ENCODE measurements at regions not wholly inside any gene's neighbourhood (a gene's known extent, or its start where the extent isn't known, plus 50 kb on each side); places are given as distances from the start of the nearest gene placed in this dataset.

- no peak for TF ChIP-seq EZH2 (IDR thresholded peaks at IDR 0.05; ENCODE audit: low read depth)
- TF ChIP-seq CTCF (conservative IDR thresholded peaks at IDR 0.05) = no peak
- POLR2A ChIA-PET (ENCODE audit: unreplicated experiment) = no interaction called here
Measured at GRCh38 chr11:115065314-115065713, 387.0 kb downstream of the NXPE2 start.

GRCh38 chr11:115065830-115066664, 387.7 kb downstream of the NXPE2 start:
- ChIA-PET CTCF (interaction anchor here (0.5 kb wide), 1 partner anchor 1153 kb away, joined by 4 read pairs; no protein-coding TSS in a partner anchor), POLR2A (ENCODE audit: unreplicated experiment) (no interaction called here)
- no peak overlapping the region for H2AFZ ChIP-seq
- intact Hi-C loops (cut with micrococcal nuclease; ENCODE audit: unreplicated experiment) = no loop called here
- no peak overlapping the region for H3K27ac ChIP-seq
- H3K27me3 ChIP-seq (ENCODE audit: insufficient read depth, low read depth) = peaks cover 40% of the 10 kb centered on the region
- H4K20me1 ChIP-seq (ENCODE audit: insufficient read depth) = no peaks in the 10 kb centered on the region
- DNase-seq = no peak
- BruUV-seq (replicated peaks) = no TSS peak
- H3K9me2 ChIP-seq (ENCODE audit: insufficient read depth) = no peaks in the 10 kb centered on the region
- H3K36me3 ChIP-seq (ENCODE audit: low read depth) = no peaks in the 10 kb centered on the region
- H3K4me1 ChIP-seq (replicated peaks; ENCODE audit: insufficient read depth) = no peaks in the 10 kb centered on the region
- no peaks in the 10 kb centered on the region for H3K79me2 ChIP-seq (ENCODE audit: low read depth)
- H3K9me3 ChIP-seq (ENCODE audit: insufficient read depth, low read depth) = no peaks in the 10 kb centered on the region; the same call in 1 of the 2 replicates
- H3K4me2 ChIP-seq = no peak overlapping the region
- TF ChIP-seq EZH2 (IDR thresholded peaks at IDR 0.05; ENCODE audit: low read depth) (no peak), CTCF (conservative IDR thresholded peaks at IDR 0.05) (no peak)
- no peaks in the 10 kb centered on the region for H3F3A ChIP-seq (ENCODE audit: insufficient read depth, low read depth)
- H3K4me3 ChIP-seq = no peak overlapping the region

More at GRCh38 chr11:115065314-115065713, 387.0 kb downstream of the NXPE2 start:
- Histone ChIP-seq H3K27ac (no peak overlapping the region), H3K4me2 (no peak overlapping the region), H2AFZ (no peak overlapping the region), H3K27me3 (ENCODE audit: insufficient read depth, low read depth) (peaks cover 33% of the 10 kb centered on the region), H3F3A (ENCODE audit: insufficient read depth, low read depth) (no peaks in the 10 kb centered on the region), H3K79me2 (ENCODE audit: low read depth) (no peaks in the 10 kb centered on the region), H3K4me3 (no peak overlapping the region), H3K4me1 (replicated peaks; ENCODE audit: insufficient read depth) (no peaks in the 10 kb centered on the region), H3K9me3 (ENCODE audit: insufficient read depth, low read depth) (no peaks in the 10 kb centered on the region; the same call in 1 of the 2 replicates), H3K36me3 (ENCODE audit: low read depth) (no peaks in the 10 kb centered on the region), H3K9me2 (ENCODE audit: insufficient read depth) (no peaks in the 10 kb centered on the region), H4K20me1 (ENCODE audit: insufficient read depth) (no peaks in the 10 kb centered on the region)
- no TSS peak for BruUV-seq (replicated peaks)
- no peak for DNase-seq
- intact Hi-C loops (cut with micrococcal nuclease; ENCODE audit: unreplicated experiment) = no loop called here
- CTCF ChIA-PET = no interaction called here

GRCh38 chr11:115067471-115067870, 389.1 kb downstream of the NXPE2 start:
- H3K79me2 ChIP-seq (ENCODE audit: low read depth) = no peaks in the 10 kb centered on the region
- intact Hi-C loops (cut with micrococcal nuclease; ENCODE audit: unreplicated experiment) = no loop called here
- H3K27ac ChIP-seq = no peak overlapping the region
- no peaks in the 10 kb centered on the region for H3K9me2 ChIP-seq (ENCODE audit: insufficient read depth)
- no TSS peak for BruUV-seq (replicated peaks)
- POLR2A ChIA-PET (ENCODE audit: unreplicated experiment) = no interaction called here
- H3K36me3 ChIP-seq (ENCODE audit: low read depth) = no peaks in the 10 kb centered on the region
- H3K4me2 ChIP-seq = no peak overlapping the region
- no peak overlapping the region for H3K4me3 ChIP-seq
- no peaks in the 10 kb centered on the region for H3F3A ChIP-seq (ENCODE audit: insufficient read depth, low read depth)
- no peaks in the 10 kb centered on the region for H3K4me1 ChIP-seq (replicated peaks; ENCODE audit: insufficient read depth)
- H3K9me3 ChIP-seq (ENCODE audit: insufficient read depth, low read depth) = no peaks in the 10 kb centered on the region; the same call in 1 of the 2 replicates
- no peak overlapping the region for H2AFZ ChIP-seq
- CTCF ChIA-PET = no interaction called here
- TF ChIP-seq EZH2 (IDR thresholded peaks at IDR 0.05; ENCODE audit: low read depth) (no peak), CTCF (conservative IDR thresholded peaks at IDR 0.05) (no peak)
- no peaks in the 10 kb centered on the region for H4K20me1 ChIP-seq (ENCODE audit: insufficient read depth)
- no peak for DNase-seq
- H3K27me3 ChIP-seq (ENCODE audit: insufficient read depth, low read depth) = peaks cover 52% of the 10 kb centered on the region

Data from PC-9 (cell line).